HTR-8/SVneo (cell line): ENCODE measurements at regions not wholly inside any gene's neighbourhood (a gene's known extent, or its start where the extent isn't known, plus 50 kb on each side); places are given as distances from the start of the nearest gene placed in this dataset.
"Not testable (repeated sequence)": the region's sequence is repeated elsewhere in the genome, so short reads cannot be mapped to it uniquely, and the experiment has no call there.

Experiments used
- DNase-seq: peaks from one replicate; pipeline ENCODE4 v3.0.0; 2011; ENCODE audit warnings: low spot score, mixed read lengths; ENCODE audit not compliant: insufficient read length
- FAIRE-seq: peaks from 2 replicates; lab custom pipeline; 2011; peaks lifted over from hg19 to GRCh38; lab: Jason Lieb, UNC

GRCh38 chr3:90132197-90132596, 1024.8 kb downstream of the EPHA3 start:
- DNase-seq (no peak), FAIRE-seq (no peak)

GRCh38 chr3:90134090-90134489, 1026.7 kb downstream of the EPHA3 start:
- DNase-seq (no peak), FAIRE-seq (no peak)

DNA sequence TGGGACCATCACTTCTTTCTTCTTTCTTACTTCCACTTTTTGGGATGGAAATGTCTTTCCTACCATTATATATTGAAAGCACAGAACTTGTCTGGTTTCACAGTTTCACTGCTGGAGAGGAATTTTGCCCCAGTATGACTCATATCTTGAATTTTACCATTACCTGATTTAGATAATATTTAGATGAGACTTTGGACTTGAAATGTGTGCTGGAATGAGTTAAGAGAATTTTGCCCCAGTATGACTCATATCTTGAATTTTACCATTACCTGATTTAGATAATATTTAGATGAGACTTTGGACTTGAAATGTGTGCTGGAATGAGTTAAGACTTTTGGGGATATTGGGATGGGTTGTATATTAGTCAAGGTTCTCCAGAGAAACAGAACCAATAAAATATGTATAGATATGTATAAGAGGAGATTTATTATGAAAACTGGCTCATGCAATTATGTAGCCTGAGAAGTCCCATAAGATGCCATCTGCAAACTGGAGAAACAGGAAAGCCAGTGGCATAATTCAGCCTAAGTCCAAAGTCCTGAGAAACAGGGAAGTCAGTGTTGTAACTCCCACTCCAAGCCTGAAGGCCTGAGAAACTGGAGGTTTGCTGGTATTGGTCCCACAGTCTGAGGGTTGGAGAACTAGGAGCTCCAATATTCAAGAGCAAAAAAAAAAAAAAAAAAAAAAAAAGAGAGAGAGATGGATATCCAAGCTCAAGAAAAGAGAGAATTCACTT, 1029.2 kb downstream of the EPHA3 start:
- DNase-seq: no peak
- FAIRE-seq: no peak

DNA sequence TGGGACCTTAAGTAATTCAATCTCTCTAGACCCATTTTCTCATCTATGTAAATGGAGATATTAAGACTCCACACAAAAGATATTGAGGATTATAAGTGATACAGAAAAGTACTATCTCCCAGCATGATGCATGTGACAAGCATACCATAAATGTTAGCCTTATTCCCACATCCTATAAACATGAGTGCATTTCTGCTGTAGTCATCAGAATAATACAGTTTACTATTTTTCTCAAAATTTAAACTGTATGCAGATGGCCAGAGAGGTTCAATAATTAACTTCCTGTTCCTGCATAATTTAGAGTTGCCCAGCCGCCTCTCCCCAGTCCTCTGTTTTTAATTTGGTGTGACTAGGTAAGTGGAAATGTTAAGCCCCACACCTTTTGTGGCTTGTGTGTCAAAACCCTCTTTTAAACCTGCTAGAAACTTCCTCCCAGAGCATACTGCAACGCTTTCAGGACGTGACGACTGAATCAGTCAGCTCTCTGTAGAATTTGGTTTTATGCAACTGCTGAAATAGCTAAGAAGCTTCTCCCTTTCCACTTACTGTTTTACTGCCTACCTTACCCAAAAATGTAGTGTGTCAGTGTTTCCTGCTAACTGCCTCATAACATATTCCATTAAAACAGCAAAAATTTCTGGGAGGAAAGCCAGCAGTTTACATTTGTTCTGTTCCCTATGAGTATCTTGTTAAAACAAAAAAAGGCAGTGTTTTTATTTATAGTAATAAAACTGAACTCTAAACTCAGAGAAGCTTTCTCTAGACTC, 1037.9 kb downstream of the EPHA3 start:
- FAIRE-seq: no peak
- no peak for DNase-seq

- DNase-seq: no peak
- FAIRE-seq: peak; percentile 4
Observed at GRCh38 chr3:90180096-90180495, 1072.7 kb downstream of the EPHA3 start.

GRCh38 chr3:90180543-90180942, 1073.1 kb downstream of the EPHA3 start:
- no peak for FAIRE-seq
- DNase-seq: no peak

GRCh38 chr3:90182291-90182976, 1075.0 kb downstream of the EPHA3 start:
- FAIRE-seq: peak; percentile 94
- peak; percentile 8 for DNase-seq

DNA sequence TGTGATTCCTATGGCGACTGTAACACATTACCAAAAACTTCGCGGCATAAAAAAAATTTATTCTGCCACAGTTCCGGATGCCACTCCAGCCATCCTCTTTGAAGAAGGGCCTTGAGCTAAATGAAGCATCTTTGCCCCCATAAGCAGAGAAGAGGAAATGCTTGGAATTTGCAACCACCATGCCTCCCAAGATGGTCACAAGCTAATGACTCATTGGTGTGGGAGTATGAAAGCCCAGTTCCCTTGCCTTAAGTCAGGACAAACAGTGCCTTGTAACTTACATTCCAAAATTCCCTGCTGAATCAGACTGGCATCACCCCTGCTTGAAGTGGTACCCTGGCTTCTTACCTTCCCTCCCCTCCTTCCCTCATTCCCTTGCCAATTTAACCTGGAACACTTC, 1077.4 kb downstream of the EPHA3 start:
- DNase-seq: peak; percentile 6
- FAIRE-seq: no peak

- DNase-seq, FAIRE-seq: not testable (repeated sequence)
Observed at GRCh38 chr3:90197383-90197782, 1090.0 kb downstream of the EPHA3 start.

GRCh38 chr3:90202931-90203330, 1095.5 kb downstream of the EPHA3 start:
- not testable (repeated sequence) for DNase-seq, FAIRE-seq

- FAIRE-seq, DNase-seq: not testable (repeated sequence)
Observed at GRCh38 chr3:90206482-90206881, 1099.1 kb downstream of the EPHA3 start.

DNA sequence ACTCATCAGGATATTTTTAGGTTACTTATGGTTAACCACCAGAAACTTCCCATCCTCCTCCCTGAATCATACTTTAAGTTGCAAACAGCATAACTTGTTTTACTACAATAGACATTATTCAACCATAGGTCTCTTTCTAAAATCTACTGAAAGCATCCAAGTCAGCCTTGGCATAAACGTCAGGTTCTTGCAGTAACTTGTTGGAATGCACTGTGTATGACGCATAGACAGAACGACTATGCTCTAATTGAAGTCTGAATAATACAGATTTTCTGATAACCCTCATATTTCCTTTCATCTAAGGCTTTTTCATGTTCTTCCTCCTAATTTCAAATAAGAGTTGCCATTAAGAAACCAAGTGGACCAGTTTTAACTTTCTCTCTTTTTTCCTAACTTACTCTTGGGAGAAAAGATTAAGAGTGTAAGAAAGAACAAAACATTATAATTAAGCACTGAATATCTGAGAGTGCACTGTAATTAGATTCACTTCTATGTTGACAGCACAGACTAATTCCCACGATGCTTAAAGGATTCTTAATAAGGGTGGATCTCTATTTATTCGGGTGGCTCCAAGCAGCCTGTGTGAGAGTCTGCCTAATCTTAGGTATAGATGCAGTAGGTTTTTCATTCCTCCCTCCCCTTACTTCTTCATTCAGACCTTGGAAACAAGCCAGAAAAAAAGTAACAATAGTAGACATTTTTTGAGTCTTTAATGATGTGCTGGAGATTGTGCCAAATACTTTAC, 1100.1 kb downstream of the EPHA3 start:
- FAIRE-seq: not testable (repeated sequence)

DNA sequence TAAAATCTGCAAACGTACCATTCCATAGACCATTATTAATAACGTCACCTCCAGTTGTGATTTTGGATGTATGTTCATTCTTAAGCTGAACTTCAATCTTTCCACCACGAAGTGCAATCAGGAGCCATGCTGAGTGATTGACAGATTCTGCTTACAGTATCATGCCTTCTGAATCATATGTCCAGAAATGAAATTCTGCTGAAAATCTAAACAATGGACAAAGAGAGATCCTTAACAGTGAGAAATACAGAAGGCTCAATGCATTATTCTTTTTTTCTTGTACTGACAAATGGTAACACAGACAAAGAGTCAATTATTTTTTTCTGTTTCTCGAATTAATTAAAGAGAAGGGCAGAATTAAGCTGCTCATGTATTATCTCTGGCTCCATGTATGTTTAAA, 1114.5 kb downstream of the EPHA3 start:
- no peak for FAIRE-seq

More for the DNA sequence above, 1100.1 kb downstream of the EPHA3 start:
- DNase-seq: not testable (repeated sequence)

GRCh38 chr3:90241481-90241880, 1134.1 kb downstream of the EPHA3 start:
- FAIRE-seq (no peak), DNase-seq (no peak)

More for the DNA sequence above, 1114.5 kb downstream of the EPHA3 start:
- no peak for DNase-seq

GRCh38 chr3:90253131-90253530, 1145.7 kb downstream of the EPHA3 start:
- DNase-seq (no peak), FAIRE-seq (no peak)

DNA sequence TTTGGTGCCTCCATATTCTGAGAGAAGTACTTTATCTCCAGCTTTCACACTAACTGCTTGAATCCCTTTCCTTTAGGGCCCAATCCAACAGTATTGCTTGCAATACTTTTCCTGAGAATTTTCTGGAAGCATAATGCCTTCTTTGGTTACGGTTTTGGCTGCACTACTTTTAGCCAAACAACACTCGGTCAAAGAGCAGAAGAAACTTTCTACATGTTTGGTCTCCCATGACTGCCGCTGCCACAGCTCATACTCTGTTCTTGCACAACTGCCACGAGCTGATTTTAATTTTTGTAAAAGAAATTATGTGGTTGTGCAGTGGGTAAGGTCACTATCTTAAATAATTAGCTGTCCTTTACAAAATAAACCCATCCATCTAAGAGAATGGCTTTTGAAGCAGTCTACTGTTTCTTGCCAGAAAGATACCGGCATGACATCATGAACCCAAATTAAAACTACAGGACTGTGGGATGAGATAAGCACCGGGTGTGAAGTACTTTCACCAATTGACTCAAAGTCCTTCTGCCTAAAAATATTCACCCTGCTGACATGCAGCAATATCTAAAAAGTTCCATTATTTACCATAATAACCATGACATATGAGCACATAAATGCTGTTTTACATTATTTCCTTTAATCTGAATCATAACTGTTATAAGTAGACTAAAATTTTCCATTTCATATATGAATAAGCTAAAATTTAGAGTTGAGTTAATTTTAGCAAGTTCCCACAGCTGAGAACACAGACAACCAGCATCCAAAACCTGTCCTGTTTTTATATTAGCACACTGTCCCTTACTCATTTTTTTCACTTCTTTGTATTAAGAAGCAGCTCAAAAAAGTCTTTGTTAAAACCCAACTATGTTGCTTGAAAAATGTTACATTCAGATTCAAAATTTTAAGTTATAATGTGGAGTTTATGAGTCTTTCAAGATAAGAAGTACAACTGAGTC, 1154.3 kb downstream of the EPHA3 start:
- DNase-seq: no peak
- no peak for FAIRE-seq
